HG03439 (cell line): ENCODE measurements at regions not wholly inside any gene's neighbourhood (a gene's known extent, or its start where the extent isn't known, plus 50 kb on each side); places are given as distances from the start of the nearest gene placed in this dataset.

Source experiments
- ATAC-seq: cut with Tn5 transposase; IDR thresholded peaks from one replicate; pipeline ENCODE4 v1.9.1; 2021; ENCODE audit warnings: mild to moderate bottlenecking, moderate library complexity; ENCODE audit not compliant: unreplicated experiment

DNA sequence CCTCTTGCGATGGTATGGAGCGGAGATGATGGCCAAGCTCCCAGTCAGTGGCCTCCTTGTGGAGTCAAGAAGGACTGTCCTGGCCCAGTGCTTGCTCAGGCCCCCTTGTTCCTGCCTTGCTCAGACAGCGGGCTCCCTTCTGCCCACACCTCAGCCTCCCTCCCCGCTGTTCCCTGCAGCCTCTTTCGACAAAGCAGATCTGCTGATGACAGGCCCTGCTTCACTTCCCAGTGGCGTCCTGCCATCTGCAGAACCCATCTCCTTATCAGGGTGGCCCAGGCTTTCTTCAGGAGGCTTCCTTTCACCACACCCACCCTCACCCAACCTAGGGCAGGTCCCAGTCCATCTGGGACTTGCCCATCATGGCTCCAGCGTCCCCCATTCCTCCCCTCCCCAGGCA, 80.0 kb downstream of the CLDN34 start:
- no peak for ATAC-seq

DNA sequence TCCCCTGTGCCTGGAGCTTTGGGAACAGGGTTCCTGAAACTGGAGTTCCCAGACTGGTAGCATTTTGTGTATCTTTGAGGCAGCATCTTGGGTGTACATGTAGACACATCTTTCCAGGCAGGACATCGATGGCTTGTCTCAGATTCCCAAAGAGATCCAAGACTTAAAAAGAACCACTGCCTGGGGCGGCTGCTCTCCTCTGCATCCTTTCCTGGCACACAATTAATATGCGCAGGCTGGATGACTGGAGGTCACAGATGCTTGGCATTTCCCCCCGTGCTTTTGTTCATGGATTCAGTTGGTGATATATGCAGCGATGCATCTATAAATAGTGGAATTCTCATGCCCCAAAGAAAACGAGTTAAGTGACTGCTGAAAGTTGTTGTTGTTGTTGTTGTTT, 80.5 kb downstream of the CLDN34 start:
- ATAC-seq: no peak

GRCh38 chrX:10048076-10048475, 80.9 kb downstream of the CLDN34 start:
- no peak for ATAC-seq

- ATAC-seq: no peak
Observed at GRCh38 chrX:10048707-10049106, 81.5 kb downstream of the CLDN34 start.

- ATAC-seq: no peak
Observed at GRCh38 chrX:10049236-10049635, 82.1 kb downstream of the CLDN34 start.

- ATAC-seq: no peak
Observed at GRCh38 chrX:10050481-10050880, 83.3 kb downstream of the CLDN34 start.

GRCh38 chrX:10051866-10052480, 84.8 kb downstream of the CLDN34 start:
- no peak for ATAC-seq

- no peak for ATAC-seq
Observed at GRCh38 chrX:10052906-10053625, 85.9 kb downstream of the CLDN34 start.

- no peak for ATAC-seq
Observed at GRCh38 chrX:10054396-10054795, 87.2 kb downstream of the CLDN34 start.

GRCh38 chrX:10055430-10055829, 88.3 kb downstream of the CLDN34 start:
- no peak for ATAC-seq

GRCh38 chrX:10062352-10062751, 94.4 kb upstream of the CLCN4 start:
- peak; percentile 69 for ATAC-seq

GRCh38 chrX:10062980-10063379, 93.8 kb upstream of the CLCN4 start:
- ATAC-seq: no peak

GRCh38 chrX:10064736-10065135, 92.0 kb upstream of the CLCN4 start:
- no peak for ATAC-seq

DNA sequence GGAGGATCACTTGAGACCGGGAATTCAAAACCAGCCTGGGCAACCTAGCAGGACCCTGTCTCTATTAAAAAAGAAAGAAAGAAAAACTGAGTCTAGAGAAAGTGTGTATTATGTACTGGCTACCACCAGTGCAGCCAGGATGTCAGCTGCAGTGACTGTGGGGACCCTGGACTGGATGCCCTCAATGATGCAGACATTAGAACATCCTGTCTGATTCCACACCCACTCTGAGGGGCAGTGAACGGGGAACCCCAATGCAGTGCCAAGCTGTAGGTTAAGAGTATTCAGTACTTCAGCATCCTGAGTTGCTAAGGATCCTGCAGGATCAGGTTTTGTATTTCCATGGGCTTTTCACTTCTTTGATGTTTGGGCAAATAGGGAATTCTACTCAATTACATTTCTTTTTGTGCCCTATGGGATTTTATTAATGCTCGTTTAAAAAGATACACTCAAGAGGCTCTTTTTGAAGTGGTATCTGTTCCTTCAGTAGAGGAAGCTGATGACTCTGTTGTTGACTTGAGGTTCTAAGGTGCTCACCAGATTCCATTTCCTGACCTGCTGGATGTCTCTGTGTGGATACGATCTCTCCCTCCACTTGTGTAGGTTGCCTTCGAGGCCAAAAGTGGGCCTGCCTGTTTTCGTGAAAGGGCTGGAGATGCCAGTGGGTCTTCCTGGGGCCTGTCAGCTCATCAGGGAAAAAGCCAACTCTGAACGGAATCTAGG, 85.9 kb upstream of the CLCN4 start:
- ATAC-seq: no peak

DNA sequence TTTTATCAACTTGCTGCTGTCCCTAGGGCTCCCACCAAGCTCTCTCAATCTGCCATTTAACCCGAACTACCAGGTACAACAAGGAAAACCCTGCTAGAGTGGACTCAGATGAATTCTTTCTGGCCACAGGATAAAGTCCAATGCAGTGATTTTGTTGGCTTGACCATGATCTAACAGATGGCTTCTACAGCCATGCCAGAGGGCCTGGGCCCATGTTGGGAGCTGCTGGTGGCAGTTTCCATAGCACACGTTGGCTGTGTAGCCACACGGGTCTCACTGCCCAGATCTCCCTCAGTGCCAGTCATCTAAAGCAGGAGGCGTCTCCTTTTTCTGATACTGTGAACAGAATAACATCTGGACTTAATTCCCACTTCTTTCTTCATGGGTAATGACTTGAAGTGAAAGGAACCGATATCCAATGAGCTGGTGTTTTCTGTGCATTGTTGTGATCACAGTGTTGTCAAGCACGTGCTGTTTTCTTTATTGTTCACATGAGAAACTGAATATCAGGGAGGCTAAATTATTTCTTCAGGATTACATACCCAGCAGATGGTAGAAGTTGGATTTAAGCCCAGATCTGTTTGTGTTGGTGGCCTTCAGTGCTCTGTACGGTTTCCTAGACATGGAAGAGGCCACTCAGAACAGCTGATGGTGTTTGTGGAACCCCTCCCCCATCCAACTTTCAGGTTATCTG, 85.2 kb upstream of the CLCN4 start:
- no peak for ATAC-seq

GRCh38 chrX:10072786-10073568, 83.8 kb upstream of the CLCN4 start:
- ATAC-seq: no peak

DNA sequence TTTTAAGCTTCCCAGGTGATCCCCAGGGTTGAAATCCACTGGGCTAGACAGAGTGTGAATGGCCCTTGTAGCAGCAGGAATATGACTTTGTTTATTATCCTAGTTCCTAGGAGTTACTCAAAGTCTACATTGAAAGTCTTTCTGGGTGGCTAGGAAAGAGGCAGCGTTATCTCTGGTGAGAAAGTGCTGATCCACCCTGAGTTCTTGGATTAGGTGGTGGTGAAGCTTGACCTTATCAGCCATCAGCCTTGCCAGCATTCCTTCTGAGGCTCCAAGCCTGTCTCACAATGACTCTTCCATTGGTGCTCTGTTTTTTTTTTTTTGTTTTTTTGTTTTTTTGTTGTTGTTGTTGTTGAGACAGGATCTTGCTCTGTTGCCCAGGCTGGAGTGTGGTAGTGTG, 83.1 kb upstream of the CLCN4 start:
- no peak for ATAC-seq

GRCh38 chrX:10074241-10074941, 82.4 kb upstream of the CLCN4 start:
- ATAC-seq: no peak

DNA sequence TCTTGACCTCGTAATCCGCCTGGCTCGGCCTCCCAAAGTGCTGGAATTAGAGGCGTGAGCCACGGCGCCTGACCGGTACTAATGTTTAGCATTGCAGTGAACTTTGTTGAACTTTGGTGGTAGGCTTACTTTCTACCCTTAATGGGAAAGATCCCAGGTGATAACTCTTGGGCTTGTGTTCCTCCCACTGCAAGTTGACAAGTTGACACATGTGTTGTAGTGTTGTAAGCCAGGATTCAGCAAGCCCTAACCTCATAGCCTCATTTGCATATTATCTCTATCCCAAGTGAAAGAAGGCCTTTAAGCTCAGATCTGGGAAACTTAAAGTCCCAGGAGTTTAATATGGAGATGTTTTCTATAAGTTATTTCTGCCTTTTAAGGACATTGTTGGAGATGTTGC, 80.0 kb upstream of the CLCN4 start:
- no peak for ATAC-seq
